ENCODE measurements at regions not wholly inside any gene's neighbourhood (a gene's known extent, or its start where the extent isn't known, plus 50 kb on each side); places are given as distances from the start of the nearest gene placed in this dataset.

DNA sequence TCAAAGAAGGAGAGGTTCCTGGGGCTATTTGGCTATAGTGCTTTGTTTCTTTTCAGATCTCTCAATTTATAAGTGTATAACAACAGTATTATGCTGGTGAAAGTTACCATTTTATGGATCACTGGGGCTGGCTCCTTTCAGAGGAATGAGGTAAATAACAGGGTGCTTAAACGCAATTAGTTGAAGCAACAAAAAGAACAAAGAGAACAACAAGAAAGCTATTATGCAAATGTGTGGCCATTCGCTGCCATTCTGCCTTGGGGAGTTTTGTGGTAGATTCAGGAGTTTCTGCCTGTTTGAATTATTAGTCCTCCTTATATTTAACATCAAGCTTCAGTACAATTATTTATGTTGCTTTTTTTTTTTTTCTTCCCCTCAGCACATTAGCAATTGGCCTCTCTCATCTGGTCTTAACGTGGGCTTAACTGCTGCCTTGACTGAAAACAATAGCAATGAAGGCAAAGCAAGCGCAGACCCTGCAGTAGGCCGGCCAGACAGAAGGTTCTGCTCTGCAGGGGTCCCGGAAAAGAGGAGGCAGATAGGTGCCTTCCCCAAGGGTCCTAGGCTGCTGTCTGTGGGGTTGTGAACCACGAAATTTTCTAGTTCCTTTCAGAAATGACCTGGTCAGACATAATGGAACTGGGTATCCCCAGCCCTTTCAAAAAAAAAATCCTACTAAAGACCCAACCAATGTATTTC, 339.9 kb upstream of the PODXL start:
- TF ChIP-seq, protein P1, sequence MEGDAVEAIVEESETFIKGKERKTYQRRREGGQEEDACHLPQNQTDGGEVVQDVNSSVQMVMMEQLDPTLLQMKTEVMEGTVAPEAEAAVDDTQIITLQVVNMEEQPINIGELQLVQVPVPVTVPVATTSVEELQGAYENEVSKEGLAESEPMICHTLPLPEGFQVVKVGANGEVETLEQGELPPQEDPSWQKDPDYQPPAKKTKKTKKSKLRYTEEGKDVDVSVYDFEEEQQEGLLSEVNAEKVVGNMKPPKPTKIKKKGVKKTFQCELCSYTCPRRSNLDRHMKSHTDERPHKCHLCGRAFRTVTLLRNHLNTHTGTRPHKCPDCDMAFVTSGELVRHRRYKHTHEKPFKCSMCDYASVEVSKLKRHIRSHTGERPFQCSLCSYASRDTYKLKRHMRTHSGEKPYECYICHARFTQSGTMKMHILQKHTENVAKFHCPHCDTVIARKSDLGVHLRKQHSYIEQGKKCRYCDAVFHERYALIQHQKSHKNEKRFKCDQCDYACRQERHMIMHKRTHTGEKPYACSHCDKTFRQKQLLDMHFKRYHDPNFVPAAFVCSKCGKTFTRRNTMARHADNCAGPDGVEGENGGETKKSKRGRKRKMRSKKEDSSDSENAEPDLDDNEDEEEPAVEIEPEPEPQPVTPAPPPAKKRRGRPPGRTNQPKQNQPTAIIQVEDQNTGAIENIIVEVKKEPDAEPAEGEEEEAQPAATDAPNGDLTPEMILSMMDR (IDR thresholded peaks at IDR 0.05; ENCODE audit: insufficient read depth, low read length, missing control alignments), result no peak
- ChIA-PET CTCF (interaction anchor here (0.7 to 11.1 kb wide), 6 partner anchors 12 to 1341 kb away, joined by 3 to 65 read pairs (median 8); no protein-coding TSS in a partner anchor), POLR2A (interaction anchor here (0.7 to 1.1 kb wide), 2 partner anchors 24 to 34 kb away, joined by 3 to 4 read pairs; no protein-coding TSS in a partner anchor)
- no peak for DNase-seq (ENCODE audit: low read depth, low spot score)
- no peak overlapping the region for H3K4me3 ChIP-seq (ENCODE audit: low read depth, low read length)

DNA sequence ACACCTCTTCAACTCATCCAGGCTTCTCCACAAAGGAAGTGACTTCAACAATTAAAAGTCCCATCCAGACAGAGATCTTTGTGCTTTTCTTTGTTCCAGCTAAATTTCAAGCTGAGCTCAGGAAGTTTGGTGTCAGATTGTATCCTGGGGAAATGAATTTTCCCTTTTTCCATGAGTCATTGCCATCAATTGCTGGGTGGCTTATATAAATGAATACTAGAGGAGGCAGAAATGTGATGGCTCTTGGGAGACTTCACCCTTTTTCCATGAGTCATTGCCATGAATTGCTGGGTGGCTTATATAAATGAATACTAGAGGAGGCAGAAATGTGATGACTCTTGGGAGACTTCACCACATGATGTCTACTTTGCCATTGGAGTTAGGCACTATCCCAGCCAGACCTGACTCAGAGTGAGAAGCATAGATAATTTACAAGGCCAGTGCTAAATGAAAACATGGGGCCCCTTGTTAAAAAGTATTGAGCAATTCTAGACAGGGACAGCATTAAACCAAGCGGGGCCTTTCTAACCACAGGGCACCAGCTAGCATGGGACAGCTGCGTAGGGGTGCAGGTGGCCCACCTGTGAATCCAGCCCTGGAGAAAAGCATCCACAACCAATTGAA, 339.2 kb upstream of the PODXL start:
- ChIA-PET POLR2A (interaction anchor here (0.6 to 1.0 kb wide), 3 partner anchors 33 to 171 kb away, joined by 3 read pairs; no protein-coding TSS in a partner anchor), CTCF (interaction anchor here (0.7 to 11.1 kb wide), 5 partner anchors 12 to 1342 kb away, joined by 3 to 65 read pairs (median 9); no protein-coding TSS in a partner anchor)
- TF ChIP-seq, protein P1 (IDR thresholded peaks at IDR 0.05; ENCODE audit: insufficient read depth, low read length, missing control alignments), result no peak
- H3K4me3 ChIP-seq (ENCODE audit: low read depth, low read length), result no peak overlapping the region
- peak; percentile 96 for DNase-seq (ENCODE audit: low read depth, low spot score)

DNA sequence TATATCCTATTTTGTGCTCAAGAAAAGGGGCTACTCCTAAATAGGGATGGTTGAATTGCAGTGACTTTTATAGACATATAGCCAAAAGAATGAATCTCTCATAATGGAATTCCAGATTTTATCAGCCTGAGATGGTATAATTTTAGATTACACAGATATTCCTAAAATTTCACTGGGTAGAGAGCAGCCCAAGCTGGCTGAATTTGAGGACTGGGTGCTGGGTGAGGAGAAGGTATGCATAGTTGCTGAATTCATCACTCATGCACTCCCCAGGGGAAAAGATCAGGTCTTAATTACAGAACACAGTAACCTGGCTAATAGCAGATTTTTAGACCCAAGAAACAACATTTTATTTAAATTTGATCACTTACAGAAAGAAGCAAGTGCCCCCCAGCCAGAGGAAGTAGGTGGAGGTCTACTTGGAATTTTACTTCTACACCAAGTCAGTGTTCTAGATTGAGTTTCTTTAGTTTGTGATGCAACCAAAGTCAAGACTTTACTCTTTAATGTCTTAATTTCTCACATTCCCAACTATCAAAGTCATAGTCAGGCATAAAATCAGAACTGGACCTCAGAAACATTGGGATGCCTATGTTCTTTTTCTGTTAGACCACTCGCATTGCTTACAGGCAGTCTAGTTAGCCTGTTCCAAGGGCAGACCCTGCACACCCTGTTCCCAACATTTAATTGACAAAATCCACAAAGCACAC, 337.4 kb upstream of the PODXL start:
- TF ChIP-seq, protein P1 (IDR thresholded peaks at IDR 0.05; ENCODE audit: insufficient read depth, low read length, missing control alignments), result no peak
- CTCF ChIA-PET, result interaction anchor here (0.9 to 11.1 kb wide), 4 partner anchors 9 to 35 kb away, joined by 3 to 65 read pairs (median 6); no protein-coding TSS in a partner anchor
- POLR2A ChIA-PET, result interaction anchor here (1.2 kb wide), 1 partner anchor 16 kb away, joined by 4 read pairs; no protein-coding TSS in a partner anchor
- no peak overlapping the region for H3K4me3 ChIP-seq (ENCODE audit: low read depth, low read length)
- DNase-seq (ENCODE audit: low read depth, low spot score), result peak; percentile 17

DNA sequence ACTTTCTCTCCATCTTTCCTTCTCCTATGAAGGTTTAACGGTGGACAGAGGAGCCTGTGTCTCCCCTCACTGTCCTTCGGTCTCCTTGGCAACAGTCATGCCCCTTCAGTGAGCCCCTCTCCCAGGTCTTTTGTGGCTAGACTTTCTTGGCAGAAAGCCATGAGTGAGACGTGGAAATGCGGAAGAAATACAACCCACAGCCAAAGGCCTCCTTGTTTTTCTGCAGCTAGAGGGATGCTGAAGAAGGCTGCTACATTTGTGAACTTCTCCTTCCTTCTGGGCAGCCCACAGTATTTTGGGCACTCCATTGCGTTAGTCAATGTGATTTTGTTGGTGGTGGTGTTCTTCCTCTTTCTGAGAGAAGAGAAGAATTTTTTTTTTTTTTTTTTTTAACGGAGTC, 333.7 kb upstream of the PODXL start:
- POLR2A ChIA-PET, result no interaction called here
- DNase-seq (ENCODE audit: low read depth, low spot score), result no peak

DNA sequence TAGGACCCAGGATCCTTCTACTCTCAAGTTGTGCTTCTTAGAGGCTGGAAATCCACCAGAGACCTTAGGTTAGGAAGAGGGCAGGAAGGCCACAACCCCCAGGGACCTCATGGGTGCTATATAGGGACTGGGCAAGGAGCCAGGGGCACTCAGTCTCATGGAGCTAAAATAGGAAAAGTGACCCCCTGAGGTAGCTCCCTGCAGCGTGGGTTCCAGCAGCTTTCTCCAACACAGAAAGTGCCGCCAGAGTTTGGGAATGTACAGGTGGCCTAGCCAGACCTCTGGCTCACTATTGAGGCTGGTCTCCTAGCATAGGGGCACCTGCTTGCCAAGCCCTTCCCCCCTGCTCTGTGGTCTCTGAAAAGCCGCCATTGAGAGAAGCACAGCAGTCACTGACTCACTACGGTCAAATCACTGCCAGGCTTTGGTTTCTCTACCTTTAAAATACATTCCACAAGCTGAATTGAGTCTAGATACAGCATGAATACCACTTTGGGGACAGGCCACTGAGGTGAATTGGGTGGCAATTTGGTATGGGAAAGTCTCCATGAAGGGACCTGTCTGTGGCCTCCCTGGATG, 333.2 kb upstream of the PODXL start:
- POLR2A ChIA-PET, result no interaction called here
- DNase-seq (ENCODE audit: low read depth, low spot score), result no peak
- CTCF ChIA-PET, result interaction anchor here (11.1 kb wide), 1 partner anchor 31 kb away, joined by 65 read pairs; no protein-coding TSS in a partner anchor
- no peak overlapping the region for H3K4me3 ChIP-seq (ENCODE audit: low read depth, low read length)
- TF ChIP-seq, protein P1 (IDR thresholded peaks at IDR 0.05; ENCODE audit: insufficient read depth, low read length, missing control alignments), result no peak

More for the DNA sequence above, 333.7 kb upstream of the PODXL start:
- TF ChIP-seq, protein P1 (IDR thresholded peaks at IDR 0.05; ENCODE audit: insufficient read depth, low read length, missing control alignments), result no peak
- CTCF ChIA-PET, result interaction anchor here (11.1 kb wide), 1 partner anchor 32 kb away, joined by 65 read pairs; no protein-coding TSS in a partner anchor
- no peak overlapping the region for H3K4me3 ChIP-seq (ENCODE audit: low read depth, low read length)

All from AG04449 (cell line).